CD4-positive, alpha-beta T cell treated with Interleukin-21 for 1 hour (primary cell): ENCODE measurements at regions not wholly inside any gene's neighbourhood (a gene's known extent, or its start where the extent isn't known, plus 50 kb on each side); places are given as distances from the start of the nearest gene placed in this dataset.
"Not testable (repeated sequence)": the region's sequence is repeated elsewhere in the genome, so short reads cannot be mapped to it uniquely, and the experiment has no call there.

ENCODE experiments used
- DNase-seq: peaks from one replicate; pipeline ENCODE4 v3.0.0-alpha.2; 2020

DNA sequence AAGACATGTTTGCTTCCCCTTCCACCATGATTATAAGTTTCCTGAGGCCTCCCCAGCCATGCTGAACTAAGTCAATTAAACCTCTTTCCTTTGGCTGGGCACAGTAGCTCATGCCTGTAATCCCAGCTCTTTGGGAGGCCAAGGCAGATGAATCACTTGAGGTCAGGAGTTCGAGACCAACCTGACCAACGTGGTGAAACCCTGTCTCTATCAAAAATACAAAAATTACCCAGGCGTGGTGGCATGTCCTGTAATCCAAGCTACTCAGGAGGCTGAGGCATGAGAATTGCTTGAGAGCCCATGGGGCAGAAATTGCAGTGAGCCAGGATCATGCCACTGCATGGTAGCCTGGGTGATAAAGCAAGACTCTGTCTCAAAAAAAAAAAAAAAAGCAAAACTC is 130.2 kb upstream of the CDKN3 start:
- DNase-seq, result not testable (repeated sequence)

DNA sequence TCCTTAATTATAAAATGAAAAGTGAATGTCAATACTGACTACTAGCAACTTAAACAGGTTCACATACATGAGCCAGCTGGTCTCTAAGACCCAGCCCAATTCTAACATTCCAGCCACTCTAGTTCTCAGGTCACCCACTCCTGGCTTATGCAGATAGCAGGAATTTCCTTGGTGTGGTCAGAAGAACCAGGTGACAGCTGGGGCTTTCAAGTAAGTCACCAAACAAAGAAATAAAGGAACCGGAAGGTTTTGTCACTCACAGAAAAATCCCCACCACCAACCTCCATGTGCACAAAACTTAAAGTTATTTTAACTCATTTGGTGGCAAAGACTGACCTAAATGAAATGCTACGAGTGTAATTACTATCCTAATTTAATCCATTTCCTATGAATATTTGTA is 129.6 kb upstream of the CDKN3 start:
- DNase-seq, result no peak

DNA sequence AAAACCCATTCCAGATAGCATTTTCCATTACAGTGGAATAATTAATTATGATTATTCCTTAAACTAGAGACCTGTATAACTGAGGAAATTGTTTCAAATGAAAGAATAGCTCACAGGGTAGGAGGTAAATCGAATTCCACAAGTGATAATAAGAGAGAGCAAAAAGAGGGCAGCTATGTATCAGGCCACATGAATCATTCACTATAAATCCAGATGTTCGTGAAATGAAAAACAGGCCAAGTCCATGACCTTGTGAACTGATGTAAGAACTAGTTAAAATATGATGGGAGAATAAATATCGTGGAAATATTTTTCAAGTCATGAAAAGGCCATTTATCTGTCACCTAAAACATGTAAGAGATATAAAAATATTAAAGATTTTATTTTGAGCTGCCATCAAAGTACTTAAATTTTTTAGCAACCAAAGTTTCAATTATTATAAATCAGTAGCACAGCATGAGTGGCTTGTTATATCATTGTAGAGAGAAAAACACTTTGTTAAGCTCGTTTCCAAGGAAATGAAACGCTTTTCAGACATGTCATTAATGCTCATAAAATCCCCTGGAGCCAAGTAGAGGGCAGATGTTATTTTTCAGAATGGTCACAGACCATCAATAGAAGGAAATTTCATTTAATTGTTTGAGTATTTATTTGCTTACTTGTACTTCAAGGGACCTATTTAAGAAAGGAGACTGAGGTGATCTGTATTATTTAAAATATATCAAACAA is 120.6 kb upstream of the CDKN3 start:
- no peak for DNase-seq

DNA sequence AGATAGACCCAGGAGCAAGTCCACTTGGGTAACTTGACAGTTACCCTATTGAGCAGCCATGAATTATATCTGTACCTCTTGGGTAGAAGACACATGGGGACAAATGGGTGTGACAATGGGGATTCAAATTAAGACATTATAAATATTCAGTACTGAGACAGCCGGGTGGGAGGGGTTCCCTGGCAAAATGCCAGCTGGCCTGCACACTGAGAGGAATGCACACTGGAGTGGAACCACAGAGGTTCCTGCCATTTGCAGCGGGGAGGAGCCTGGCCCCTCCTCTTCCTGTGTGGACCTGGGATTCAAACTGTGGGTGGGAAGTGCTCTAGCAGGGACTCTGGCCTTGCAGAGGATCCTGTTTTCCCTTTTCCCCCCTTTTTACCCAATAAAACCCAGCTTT is 118.7 kb upstream of the CDKN3 start:
- no peak for DNase-seq

DNA sequence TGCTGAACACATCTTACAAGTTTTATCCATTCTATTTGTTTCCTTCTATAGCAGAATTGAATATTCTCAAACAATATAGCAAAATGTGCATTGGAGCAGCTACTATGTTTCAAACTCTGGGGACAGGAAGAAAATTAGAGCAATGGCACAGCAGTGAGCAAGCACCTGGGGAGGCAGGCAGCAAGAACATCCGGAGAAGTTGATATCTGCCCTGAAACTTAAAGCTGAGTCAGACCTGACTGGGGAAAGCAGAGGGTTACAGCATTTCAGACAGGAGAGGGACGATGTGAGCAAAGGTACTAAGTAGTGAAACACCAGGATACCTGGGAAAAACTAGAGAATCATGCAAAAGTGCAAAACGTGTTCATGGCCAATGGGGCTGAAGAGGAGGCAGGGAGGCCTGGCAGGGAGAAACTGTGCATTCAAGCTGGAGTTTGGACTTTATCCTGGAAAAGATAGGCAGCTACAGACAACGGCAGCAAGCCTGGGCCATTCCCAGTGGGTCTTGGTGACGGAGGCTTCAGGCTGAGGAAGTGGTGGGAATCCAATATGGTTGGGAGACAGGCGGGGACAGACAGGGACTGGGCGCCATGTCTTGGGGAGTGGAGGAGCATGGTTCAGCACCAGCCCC is 118.0 kb upstream of the CDKN3 start:
- DNase-seq, result no peak

DNA sequence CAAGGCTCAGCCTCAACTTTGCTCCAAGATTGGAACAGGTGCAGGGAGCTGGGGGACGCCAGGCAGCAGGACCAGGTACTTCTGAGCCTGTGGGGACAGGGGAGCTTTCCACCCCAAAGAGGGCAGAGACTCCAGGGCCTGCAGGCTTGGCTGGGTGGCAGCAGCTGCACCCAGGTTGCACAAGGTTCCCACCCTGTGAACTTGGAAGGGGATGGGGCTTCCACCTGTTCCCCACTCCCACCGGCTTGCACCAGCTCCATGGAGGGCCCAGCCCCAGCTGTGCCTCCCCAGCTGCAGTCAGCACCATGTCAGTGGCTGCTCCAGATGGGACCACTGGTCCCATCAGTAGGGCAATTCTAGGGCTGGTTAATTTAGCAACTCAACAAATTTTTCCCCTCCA is 114.0 kb upstream of the CDKN3 start:
- DNase-seq, result no peak

DNA sequence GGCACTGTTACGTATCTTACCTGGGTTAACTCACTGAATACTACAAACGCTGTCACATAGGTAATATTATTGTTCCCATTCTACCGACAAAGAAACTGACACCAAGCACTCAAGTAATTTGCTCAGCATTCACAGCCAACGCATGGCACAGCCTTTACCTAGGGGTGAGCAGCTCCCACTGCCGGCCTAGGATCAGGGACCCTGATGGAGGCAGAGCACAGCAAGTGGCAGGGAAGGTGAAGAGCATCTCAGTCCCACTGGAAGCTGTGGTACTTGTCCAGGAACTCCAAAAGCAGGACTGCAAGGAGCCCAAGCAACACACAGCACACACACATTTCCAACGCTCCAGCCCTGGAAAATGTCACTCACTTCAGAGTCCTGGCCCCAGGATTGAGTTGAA is 111.8 kb upstream of the CDKN3 start:
- DNase-seq, result no peak

DNA sequence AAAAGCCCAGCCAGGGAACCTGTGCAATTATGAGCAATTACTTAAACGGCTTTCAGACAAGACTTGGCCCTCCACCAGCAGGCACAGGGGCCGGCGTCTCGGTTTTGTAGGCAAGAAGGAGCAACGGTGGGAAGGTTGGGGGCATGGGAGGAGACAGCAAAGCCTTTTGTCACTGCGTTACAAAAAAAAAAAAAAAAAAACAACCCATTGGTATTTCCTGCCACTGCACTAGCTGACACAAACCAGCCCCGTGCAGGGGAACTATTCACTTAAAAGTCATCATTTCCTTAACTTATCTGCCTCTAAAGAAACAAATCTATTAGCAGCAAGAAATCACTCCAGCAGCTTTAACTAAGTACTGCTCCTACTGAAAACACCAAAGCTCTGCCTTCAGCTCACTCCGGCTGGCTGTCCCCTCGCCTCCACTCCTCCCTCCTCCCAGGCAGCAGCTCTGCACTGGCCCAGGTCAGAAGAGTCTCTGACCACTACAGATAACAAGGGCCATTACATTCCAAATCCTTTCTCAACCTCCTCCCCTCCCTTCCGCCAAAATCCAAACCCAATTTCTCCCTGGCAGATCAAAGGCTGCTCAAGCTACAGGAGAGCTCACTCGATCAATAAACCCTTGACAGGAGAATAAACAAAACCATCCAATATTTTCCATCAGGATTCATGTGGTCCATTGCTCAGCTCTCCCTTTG is 105.2 kb upstream of the CDKN3 start:
- DNase-seq, result no peak

DNA sequence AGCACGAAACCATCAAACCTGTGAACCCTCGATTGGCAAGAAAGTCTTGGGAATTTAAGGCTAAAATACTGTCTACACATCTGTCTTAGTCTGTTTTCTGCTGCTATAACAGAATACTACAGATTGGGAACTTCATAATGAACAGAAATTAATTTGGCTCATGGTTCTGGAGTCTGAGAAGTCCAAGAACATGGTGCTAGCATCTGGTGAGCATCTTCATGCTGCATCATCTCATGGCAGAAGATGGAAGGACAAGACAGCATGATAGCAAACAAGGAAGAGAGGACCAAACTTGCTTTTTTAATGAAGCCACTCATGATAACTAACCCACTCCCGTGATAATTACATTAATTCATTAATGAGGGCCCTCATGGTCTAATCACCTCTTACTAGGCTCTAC is 102.0 kb upstream of the CDKN3 start:
- no peak for DNase-seq

DNA sequence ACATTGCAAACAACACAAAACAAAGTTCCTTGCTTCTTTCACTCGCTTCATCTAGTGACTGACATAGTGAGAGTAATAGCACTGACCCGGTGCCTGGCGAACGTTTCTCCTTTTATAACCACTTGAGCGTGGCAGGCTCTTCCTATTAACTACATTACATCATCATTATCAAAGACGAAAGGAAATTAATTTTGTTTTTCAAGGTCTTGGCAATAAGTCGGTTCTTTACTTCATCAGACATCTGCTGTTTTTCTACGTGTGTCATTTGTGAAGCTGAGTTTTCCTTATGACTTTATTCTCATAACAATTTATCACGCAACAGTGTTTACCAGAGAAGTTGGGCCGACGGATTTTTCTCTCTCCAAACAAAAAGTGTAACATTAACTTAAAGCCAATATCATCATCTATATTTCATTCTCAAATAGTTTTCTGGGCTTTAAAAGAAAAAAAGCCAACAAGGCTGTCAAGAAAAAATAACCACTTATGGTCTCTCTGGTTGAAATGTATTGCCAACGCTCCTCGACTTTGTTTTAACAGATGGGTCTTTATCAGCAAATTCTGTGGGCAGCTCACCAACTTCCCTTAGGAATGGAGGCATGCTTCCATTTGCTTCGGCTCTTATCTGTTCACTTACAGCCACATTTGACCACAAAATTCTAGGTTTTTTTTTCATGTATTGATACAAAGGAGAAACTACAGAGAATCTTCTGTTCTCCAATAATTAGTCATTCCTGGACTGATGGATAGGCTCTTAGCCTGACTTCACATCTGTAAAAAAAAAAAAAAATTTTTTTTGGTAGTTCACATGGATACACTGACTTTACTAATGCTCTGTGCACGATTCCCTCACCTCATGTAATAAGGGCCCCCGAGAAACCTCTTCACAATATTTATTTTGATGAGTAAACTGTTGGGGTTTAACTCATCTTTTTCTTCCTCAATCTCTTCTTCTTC is 97.1 kb upstream of the CDKN3 start:
- no peak for DNase-seq

DNA sequence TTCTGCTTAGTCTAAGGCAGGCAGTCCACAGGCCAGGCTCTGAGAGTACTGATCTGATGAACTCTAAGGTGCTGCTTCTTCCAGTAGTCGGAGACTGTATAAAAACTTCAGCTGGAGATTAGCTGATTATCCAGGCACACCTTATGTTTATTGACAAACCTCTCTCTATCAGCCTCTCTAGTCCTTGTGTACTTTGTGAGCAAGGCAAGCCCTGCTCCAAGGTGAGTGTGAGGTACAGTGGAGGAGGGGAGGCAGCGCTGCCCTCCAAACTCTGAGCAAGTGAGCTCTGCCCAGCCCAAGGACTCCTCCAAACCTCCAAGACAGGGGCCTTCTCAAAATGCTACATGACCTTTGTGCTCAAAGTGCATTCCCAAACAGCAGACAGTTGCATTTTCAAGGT is 95.9 kb upstream of the CDKN3 start:
- no peak for DNase-seq

DNA sequence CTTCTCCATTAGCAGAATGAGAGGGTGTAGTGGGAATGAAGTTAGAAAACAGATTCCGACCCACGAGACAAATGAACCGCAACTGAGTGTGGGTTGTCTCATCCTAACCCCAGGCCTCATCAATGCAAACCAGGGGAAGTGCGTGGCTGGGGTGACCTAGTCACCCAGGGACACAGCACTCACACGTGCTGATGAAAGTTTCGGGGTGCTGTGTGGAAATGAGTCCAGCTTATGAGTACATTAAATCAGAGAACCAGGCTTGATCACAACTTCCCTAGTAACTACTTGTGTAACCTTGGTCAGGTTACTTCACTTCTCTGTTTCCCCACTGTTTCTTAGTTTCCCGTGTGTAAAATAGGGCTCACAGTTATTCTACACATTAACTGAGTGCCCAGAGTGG is 95.4 kb upstream of the CDKN3 start:
- DNase-seq, result peak; percentile 1

DNA sequence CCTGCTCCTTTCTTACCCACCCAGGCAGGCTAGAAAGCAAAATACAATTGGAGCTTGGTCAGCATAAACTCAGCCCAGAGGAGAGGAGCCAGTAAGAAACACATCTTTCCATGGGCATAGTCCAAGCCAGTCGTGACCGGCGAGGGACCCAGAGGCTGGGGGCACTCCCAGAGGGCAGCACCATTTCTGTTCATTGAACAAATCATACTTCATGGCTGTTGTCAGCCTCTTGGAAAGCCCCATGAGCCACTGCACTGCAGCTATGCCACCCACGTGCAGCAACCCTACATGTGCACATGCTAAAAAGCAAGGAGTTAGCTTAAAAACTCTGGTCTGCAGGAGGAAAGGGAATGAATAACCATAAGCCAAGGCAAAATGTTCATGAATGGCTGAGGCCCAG is 90.0 kb upstream of the CDKN3 start:
- DNase-seq, result no peak

DNA sequence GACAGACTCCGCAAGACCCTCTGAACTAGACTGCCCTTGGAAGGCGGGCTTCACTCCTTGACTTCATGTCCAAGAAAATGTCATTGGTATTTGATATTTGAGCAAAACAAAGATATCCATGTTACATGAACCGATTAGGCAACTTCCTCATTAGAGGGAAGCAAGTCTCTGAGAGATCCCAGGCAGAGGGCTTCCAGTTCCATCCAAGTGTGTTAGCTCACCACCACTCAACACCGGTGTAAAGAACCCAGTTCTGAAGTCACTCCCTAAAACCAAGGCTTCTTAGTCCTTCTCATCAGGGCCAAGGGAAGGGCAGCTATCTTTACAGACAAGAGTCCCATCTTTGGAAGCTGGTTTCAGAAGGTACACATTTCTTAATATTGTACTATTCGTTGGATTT is 87.2 kb upstream of the CDKN3 start:
- DNase-seq, result no peak

DNA sequence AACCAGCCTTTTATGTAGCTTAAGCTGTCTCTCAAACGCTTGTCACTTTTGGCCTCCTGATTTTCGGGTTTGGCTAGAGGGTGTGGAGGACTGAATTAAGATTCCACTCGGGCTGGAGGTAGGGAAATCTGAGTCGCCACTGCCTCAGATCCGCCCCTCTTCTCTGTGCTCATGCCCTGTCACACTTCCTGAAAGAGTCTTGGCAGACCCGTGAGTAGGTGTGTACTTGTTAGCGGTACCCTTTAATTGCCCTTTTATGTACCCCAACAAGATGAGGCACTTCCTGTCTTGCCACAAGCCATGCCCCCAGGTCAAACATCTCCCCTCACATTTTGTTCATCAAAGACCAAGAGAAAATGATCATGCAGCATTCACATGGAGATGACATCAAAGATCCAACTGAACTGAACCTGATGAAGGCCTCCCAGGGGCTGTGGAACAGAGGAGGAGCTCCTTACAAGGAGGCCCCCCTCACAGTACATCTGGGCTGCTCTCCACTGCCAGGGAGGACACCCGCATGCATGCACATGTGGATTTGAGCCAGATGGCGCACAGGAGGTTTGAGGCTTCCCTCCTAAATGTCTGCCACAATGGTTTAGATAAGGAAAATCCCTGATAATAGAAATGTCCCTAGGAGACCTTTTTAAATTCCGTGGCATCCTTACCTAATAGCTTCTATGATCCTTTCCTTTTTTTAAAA is 86.5 kb upstream of the CDKN3 start:
- no peak for DNase-seq

DNA sequence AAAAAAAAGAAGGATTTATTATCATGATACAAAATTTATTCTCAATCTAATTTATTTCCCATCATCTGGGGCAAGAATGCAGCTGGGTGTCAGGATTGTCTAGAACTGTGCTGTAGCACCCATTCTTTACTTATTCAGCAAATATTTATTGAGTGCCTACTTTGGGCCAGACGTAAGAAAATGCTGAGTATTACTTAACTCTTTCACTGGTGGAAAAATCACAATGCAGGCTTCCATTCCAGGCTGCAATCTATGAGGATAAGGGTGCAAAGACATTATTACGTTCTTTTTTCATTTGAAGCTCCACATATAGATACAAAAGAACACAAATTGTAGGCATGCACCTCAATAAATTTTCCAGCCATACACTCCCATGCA is 86.0 kb upstream of the CDKN3 start:
- DNase-seq, result no peak

DNA sequence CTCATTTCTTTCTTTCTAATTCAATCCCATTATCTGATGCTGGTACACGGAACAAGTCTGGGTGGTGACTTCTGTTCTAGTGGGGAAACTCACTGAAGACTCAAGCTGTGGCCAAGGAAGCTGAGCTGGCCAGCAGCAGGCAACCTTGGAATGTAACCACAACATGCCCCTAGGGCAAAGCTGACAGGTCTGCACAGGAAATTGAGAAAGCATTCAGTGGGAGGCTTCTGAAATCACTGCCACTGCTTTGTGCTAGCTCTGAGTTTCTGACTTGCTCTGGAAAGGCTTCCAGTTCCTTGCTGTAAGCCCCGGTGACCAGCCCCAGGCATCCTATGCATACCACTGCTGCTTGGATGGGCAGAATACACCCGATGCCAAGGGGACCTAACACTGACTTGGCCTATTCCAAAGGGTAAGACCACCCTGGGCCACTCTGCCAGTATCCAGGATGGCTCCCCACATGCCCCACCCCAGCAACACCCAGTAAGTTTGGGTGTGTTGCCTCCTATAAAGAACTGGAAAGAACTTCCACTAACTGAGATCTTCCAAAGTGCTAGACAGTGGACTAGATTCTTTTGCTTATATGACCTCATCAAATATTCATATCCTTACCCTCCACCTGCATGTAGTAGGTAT is 84.5 kb upstream of the CDKN3 start:
- no peak for DNase-seq

DNA sequence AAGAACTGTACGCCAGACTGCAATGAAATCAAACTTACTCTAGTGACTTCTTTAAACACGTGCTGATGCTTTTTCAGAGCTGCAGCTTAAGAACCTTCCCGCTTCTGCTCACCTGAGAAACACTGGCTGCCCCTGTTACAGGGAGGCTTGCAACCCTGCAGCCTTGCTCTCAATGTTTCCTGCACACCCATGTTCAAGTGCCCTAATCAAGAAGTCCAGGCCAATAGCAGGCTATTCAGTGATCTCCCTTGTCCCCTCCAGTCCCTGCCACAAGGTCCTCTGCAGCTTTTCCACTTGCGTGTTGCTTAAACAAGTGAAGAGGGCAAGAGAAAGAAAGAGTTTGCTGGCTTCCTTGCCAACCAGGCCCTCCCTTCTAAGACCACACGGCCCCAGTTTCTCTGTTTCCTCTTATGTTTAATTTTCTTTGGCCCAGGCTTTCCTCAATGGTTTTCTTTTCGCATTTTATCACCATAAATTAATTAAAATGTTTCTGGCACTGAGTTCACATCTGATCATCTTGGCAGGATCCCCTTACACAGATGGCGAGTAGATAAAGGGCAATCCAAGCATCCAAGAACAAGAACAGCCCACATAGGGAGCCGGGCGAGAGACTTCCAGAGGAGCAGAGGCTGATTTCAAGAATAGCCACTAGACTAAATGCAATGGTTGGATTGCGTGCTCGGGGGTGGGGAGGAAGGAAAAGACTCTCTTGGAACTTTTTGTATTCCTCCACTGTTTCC is 82.3 kb upstream of the CDKN3 start:
- DNase-seq, result no peak

DNA sequence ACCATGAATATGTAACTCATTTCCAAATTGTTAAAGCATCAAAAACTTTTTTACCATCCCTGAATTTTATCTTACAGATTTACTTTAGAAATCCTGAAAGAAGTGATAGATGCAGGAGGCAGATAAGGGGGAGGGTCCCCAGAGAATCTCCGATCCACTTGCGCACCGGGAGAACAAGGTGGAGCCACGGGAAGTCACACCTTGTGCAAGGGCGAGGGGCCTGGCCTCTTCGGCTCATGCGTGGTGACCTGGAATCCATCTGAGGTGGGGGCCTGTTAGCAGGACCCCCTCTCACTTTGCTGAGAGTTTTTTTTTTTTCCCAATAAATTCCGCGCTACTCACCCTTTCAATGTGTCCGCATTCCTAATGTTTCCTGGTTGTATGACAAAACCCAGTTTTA is 80.2 kb upstream of the CDKN3 start:
- no peak for DNase-seq

DNA sequence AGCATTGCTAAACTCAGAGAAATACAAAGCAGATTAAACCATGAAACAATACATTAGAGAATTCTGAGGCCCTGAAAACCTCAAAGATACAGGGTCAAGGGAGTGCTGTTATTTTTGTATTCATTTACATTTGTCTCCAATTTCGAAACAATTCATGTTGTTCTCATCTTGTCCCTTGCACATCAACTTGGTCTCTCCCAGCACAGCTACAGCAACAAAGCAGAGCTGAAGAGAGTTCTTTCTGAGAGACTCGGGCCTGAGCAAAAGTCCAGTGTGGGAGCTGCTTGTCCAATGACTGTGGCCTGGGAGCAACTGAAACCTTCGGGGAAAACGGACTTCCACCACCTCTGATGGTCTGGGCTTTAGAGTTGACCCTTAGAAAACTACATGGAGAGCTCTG is 79.4 kb upstream of the CDKN3 start:
- no peak for DNase-seq

DNA sequence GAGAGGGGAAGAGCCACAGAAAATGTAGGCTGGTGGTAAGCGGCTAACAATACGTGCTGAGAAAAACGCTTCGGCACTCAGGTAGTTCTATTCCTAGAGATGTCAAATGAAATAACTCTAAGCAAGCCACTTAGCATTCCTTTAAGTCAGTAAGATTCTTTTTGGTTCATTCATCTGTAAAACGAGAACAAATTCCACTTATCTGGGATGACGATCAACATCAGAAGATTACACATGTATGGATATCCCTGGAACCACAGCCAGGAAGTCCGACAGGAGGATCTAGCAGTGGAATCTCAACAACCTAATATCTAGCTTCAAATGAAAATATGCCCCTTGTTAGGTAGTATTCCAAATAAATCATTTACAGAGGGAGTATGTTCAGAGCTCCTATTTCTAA is 74.6 kb upstream of the CDKN3 start:
- no peak for DNase-seq
